Neuronal stem cell (in vitro differentiated cells): ENCODE measurements at regions not wholly inside any gene's neighbourhood (a gene's known extent, or its start where the extent isn't known, plus 50 kb on each side); places are given as distances from the start of the nearest gene placed in this dataset.

ENCODE experiments used
- DNase-seq: peaks from one replicate; pipeline ENCODE4 v3.0.0-alpha.2; 2013; ENCODE audit warnings: low spot score
- H2AFZ ChIP-seq: one replicate; pipeline ENCODE4 v1.6.1; 2013; ENCODE audit warnings: mild to moderate bottlenecking, low read length, inconsistent platforms
- H2AK5ac ChIP-seq: 2 replicates; pipeline ENCODE4 v1.6.1; 2013; ENCODE audit warnings: low read depth, mild to moderate bottlenecking, inconsistent platforms, low read length, moderate library complexity, mixed read lengths
- H2BK120ac ChIP-seq: 2 replicates; pipeline ENCODE4 v1.6.1; 2013; ENCODE audit warnings: low read depth, mild to moderate bottlenecking, inconsistent platforms, low read length, moderate library complexity, mixed read lengths
- H2BK12ac ChIP-seq: one replicate; pipeline ENCODE4 v1.6.1; 2013; ENCODE audit warnings: low read length, inconsistent platforms
- H2BK15ac ChIP-seq: 2 replicates; pipeline ENCODE4 v1.6.1; 2013; ENCODE audit warnings: mild to moderate bottlenecking, low read length, inconsistent platforms, mixed read lengths
- H2BK5ac ChIP-seq: one replicate; pipeline ENCODE4 v1.6.1; 2013; ENCODE audit warnings: inconsistent platforms, mild to moderate bottlenecking, low read length, moderate library complexity
- H3K14ac ChIP-seq: one replicate; pipeline ENCODE4 v1.6.1; 2013; ENCODE audit warnings: low read length, inconsistent platforms
- H3K18ac ChIP-seq: 2 replicates; pipeline ENCODE4 v1.6.1; 2013; ENCODE audit warnings: low read length, inconsistent platforms
- H3K23ac ChIP-seq: 2 replicates; pipeline ENCODE4 v1.6.1; 2013; ENCODE audit warnings: low read depth, mild to moderate bottlenecking, mixed read lengths, low read length, inconsistent platforms; ENCODE audit not compliant: poor library complexity
- H3K27ac ChIP-seq: replicated peaks from 3 replicates; pipeline ENCODE4 v1.5.1; 2013; ENCODE audit warnings: low read length, inconsistent platforms
- H3K27me3 ChIP-seq, 3 experiments: 2 replicates each; pipeline ENCODE4 v1.6.1; 2013; ENCODE audit warnings: low read length in 3 of 3, mild to moderate bottlenecking in 2 of 3, inconsistent platforms in 1 of 3, low read depth in 1 of 3, mixed read lengths in 1 of 3, moderate library complexity in 1 of 3; ENCODE audit not compliant: control insufficient read depth in 3 of 3, insufficient read depth in 3 of 3
- H3K36me3 ChIP-seq, 2 donors: replicated peaks in 1 of 2; 2 replicates each; pipeline ENCODE4 v1.6.1; 2013; ENCODE audit warnings: low read length in 2 of 2; ENCODE audit not compliant: control insufficient read depth in 2 of 2, insufficient read depth in 2 of 2
- H3K4ac ChIP-seq: 2 replicates; pipeline ENCODE4 v1.6.1; 2013; ENCODE audit warnings: inconsistent platforms, mild to moderate bottlenecking, low read length, moderate library complexity
- H3K4me1 ChIP-seq, 2 donors: 1 replicate in 1 of 2; 2 replicates in 1 of 2; pipeline ENCODE4 v1.6.1; 2013; ENCODE audit warnings: low read length in 2 of 2, low read depth in 1 of 2; ENCODE audit not compliant: control insufficient read depth in 2 of 2, insufficient read depth in 1 of 2
- H3K4me2 ChIP-seq: one replicate; pipeline ENCODE4 v1.6.1; 2013; ENCODE audit warnings: mild to moderate bottlenecking, low read length, inconsistent platforms; ENCODE audit not compliant: insufficient read depth, poor library complexity, severe bottlenecking
- H3K4me3 ChIP-seq, 2 donors: 2 replicates each; pipeline ENCODE4 v1.5.1; 2013; ENCODE audit warnings: low read length in 2 of 2, mild to moderate bottlenecking in 2 of 2, inconsistent platforms in 1 of 2, moderate library complexity in 1 of 2
- H3K79me1 ChIP-seq: one replicate; pipeline ENCODE4 v1.6.1; 2013; ENCODE audit warnings: low read depth, mild to moderate bottlenecking, inconsistent platforms, low read length, moderate library complexity
- H3K9ac ChIP-seq: one replicate; pipeline ENCODE4 v1.6.1; 2013; ENCODE audit warnings: mild to moderate bottlenecking, low read depth, low read length, inconsistent platforms; ENCODE audit not compliant: poor library complexity
- H3K9me3 ChIP-seq, 2 donors: replicated peaks in 1 of 2; 2 replicates each; pipeline versions ENCODE3 to v1.6.1; 2013; ENCODE audit warnings: low read length in 2 of 2, mild to moderate bottlenecking in 2 of 2, inconsistent platforms in 1 of 2, low read depth in 1 of 2, mixed read lengths in 1 of 2, moderate library complexity in 1 of 2; ENCODE audit not compliant: control insufficient read depth in 2 of 2, insufficient read depth in 1 of 2
- H4K8ac ChIP-seq: one replicate; pipeline ENCODE4 v1.6.1; 2013; ENCODE audit warnings: low read depth, mild to moderate bottlenecking, inconsistent platforms, low read length, moderate library complexity
- H4K91ac ChIP-seq: one replicate; pipeline ENCODE4 v1.6.1; 2013; ENCODE audit warnings: low read length, low read depth, mild to moderate bottlenecking, inconsistent platforms; ENCODE audit not compliant: poor library complexity
- WGBS, 2 donors: extraction: QIAGEN DNeasy Blood & Tissue Kit; methylation state at CpG; one replicate each; pipeline ENCODE4 v1.1.7; 2013; ENCODE audit warnings: missing lambda C conversion rate in 2 of 2, mixed read lengths in 1 of 2; ENCODE audit not compliant: insufficient read length in 2 of 2, insufficient replicate concordance in 1 of 2; ENCODE audit errors: extremely low coverage in 2 of 2; 5-methylcytosine and 5-hydroxymethylcytosine counted together

DNA sequence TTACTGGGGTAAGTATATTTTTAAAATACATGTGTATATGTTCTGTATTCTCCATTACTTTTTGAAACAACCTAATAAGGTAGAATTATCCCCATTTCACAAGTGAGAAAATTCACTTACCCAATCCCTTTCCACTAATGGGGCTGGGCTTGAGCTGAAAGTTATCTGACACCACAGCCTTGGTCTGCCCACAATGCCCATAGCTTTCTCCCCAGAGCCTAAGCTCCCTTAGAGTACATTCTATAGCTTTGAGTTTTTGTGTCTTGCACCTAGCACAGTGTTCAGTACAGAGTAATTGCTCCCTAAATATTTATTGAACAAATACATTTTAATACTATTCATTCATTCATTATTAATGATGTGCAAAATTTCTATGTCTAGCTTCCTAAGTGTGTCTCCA is 152.7 kb upstream of the RUNX1 start:
- H3K4ac ChIP-seq, result no peak overlapping the region
- H2BK120ac ChIP-seq, result no peak overlapping the region
- H2AFZ ChIP-seq, result no peak overlapping the region
- H3K9ac ChIP-seq, result no peak overlapping the region
- H3K14ac ChIP-seq, result no peak overlapping the region
- peaks cover 0 to 5% of the 10 kb centered on the region in 2 donors for H3K4me1 ChIP-seq
- H3K27me3 ChIP-seq, result peaks cover 0 to 7% (median 0%) of the 10 kb centered on the region in 3 experiments
- H3K18ac ChIP-seq, result no peak overlapping the region
- no peak overlapping the region for H2BK15ac ChIP-seq
- no peak overlapping the region for H4K8ac ChIP-seq
- H3K79me1 ChIP-seq, result no peaks in the 10 kb centered on the region
- H3K23ac ChIP-seq, result no peak overlapping the region
- H2BK12ac ChIP-seq, result no peak overlapping the region
- H3K36me3 ChIP-seq, result no peaks in the 10 kb centered on the region
- no peak overlapping the region for H3K4me3 ChIP-seq
- H2BK5ac ChIP-seq, result no peak overlapping the region
- no peaks in the 10 kb centered on the region for H3K9me3 ChIP-seq
- H2AK5ac ChIP-seq, result no peak overlapping the region
- H3K27ac ChIP-seq, result no peak overlapping the region
- no peak overlapping the region for H3K4me2 ChIP-seq
- DNase-seq, result no peak
- H4K91ac ChIP-seq, result no peak overlapping the region

- H3K4ac ChIP-seq, result no peak overlapping the region
- no peak overlapping the region for H2AK5ac ChIP-seq
- H4K8ac ChIP-seq, result no peak overlapping the region
- no peak overlapping the region for H3K9ac ChIP-seq
- no peak overlapping the region for H3K4me3 ChIP-seq
- no peak overlapping the region for H3K18ac ChIP-seq
- no peak overlapping the region for H3K14ac ChIP-seq
- H3K79me1 ChIP-seq, result no peaks in the 10 kb centered on the region
- H3K27me3 ChIP-seq, result peaks cover 0 to 7% (median 0%) of the 10 kb centered on the region in 3 experiments
- no peaks in the 10 kb centered on the region for H3K9me3 ChIP-seq
- H2AFZ ChIP-seq, result no peak overlapping the region
- peaks cover 0 to 3% of the 10 kb centered on the region in 2 donors for H3K4me1 ChIP-seq
- H2BK120ac ChIP-seq, result no peak overlapping the region
- H4K91ac ChIP-seq, result no peak overlapping the region
- WGBS, 2 donors, result no CpG with 5 or more reads among the region's 2 CpGs
- no peaks in the 10 kb centered on the region for H3K36me3 ChIP-seq
- H2BK12ac ChIP-seq, result no peak overlapping the region
- H2BK15ac ChIP-seq, result no peak overlapping the region
- H2BK5ac ChIP-seq, result no peak overlapping the region
- no peak overlapping the region for H3K27ac ChIP-seq
- no peak overlapping the region for H3K23ac ChIP-seq
- no peak for DNase-seq
- H3K4me2 ChIP-seq, result no peak overlapping the region
Observed at GRCh38 chr21:35201288-35201687, 152.2 kb upstream of the RUNX1 start.

GRCh38 chr21:35199733-35200015 is 150.6 kb upstream of the RUNX1 start:
- H3K27me3 ChIP-seq, result no peaks in the 10 kb centered on the region

GRCh38 chr21:35198982-35199732 is 150.1 kb upstream of the RUNX1 start:
- Histone ChIP-seq H3K23ac (no peak overlapping the region), H3K79me1 (no peaks in the 10 kb centered on the region), H3K27me3 (no peaks in the 10 kb centered on the region), H3K9ac (no peak overlapping the region), H3K27ac (no peak overlapping the region), H3K18ac (no peak overlapping the region), H2BK5ac (no peak overlapping the region), H4K8ac (no peak overlapping the region), H3K4me1 (no peaks in the 10 kb centered on the region), H4K91ac (no peak overlapping the region), H3K36me3 (no peaks in the 10 kb centered on the region), H2AFZ (no peak overlapping the region), H2BK120ac (no peak overlapping the region), H2BK15ac (peak overlapping the region; percentile 49), H3K14ac (no peak overlapping the region), H3K4me3 (no peak overlapping the region), H3K4me2 (no peak overlapping the region), H2AK5ac (no peak overlapping the region), H2BK12ac (no peak overlapping the region), H3K4ac (no peak overlapping the region), H3K9me3 (no peaks in the 10 kb centered on the region)
- WGBS, 2 donors, result no CpG with 5 or more reads among the region's 6 CpGs
- DNase-seq, result no peak

More at GRCh38 chr21:35199733-35200015, 150.6 kb upstream of the RUNX1 start:
- no peak overlapping the region for H2BK12ac ChIP-seq
- peak overlapping the region; percentile 49 for H2BK15ac ChIP-seq
- H3K9me3 ChIP-seq, result no peaks in the 10 kb centered on the region
- no peak overlapping the region for H3K9ac ChIP-seq
- no peak overlapping the region for H3K27ac ChIP-seq
- H4K8ac ChIP-seq, result no peak overlapping the region
- no peak overlapping the region for H4K91ac ChIP-seq
- H2AK5ac ChIP-seq, result no peak overlapping the region
- H2BK5ac ChIP-seq, result no peak overlapping the region
- no peaks in the 10 kb centered on the region for H3K4me1 ChIP-seq
- H3K14ac ChIP-seq, result no peak overlapping the region
- no peak overlapping the region for H3K4me2 ChIP-seq
- H3K4me3 ChIP-seq, result no peak overlapping the region
- no CpG with 5 or more reads among the region's 1 CpG for WGBS, 2 donors
- H3K36me3 ChIP-seq, result no peaks in the 10 kb centered on the region
- H2BK120ac ChIP-seq, result no peak overlapping the region
- DNase-seq, result no peak
- H3K23ac ChIP-seq, result no peak overlapping the region
- no peak overlapping the region for H2AFZ ChIP-seq
- no peak overlapping the region for H3K4ac ChIP-seq
- no peak overlapping the region for H3K18ac ChIP-seq
- H3K79me1 ChIP-seq, result no peaks in the 10 kb centered on the region
